Liver (tissue), 3 donors: ENCODE measurements at regions not wholly inside any gene's neighbourhood (a gene's known extent, or its start where the extent isn't known, plus 50 kb on each side); places are given as distances from the start of the nearest gene placed in this dataset.

Experiments
- ATF3 ChIP-seq: IDR thresholded peaks from 2 replicates; pipeline ENCODE4 v1.6.1; 2016; ENCODE audit warnings: antibody characterized with exemption
- CTCF ChIP-seq: fragments of 150-350 bp; IDR thresholded peaks from 2 replicates; pipeline ENCODE4 v1.5.1; 2017; ENCODE audit warnings: improper control_type of control experiment, low read depth, low read length; ENCODE audit not compliant: missing input control
- GABPA ChIP-seq, 2 donors: IDR thresholded peaks in 1 of 2; conservative IDR thresholded peaks in 1 of 2; 2 replicates each; pipeline ENCODE4 v1.6.1; 2016; ENCODE audit warnings: antibody characterized with exemption in 2 of 2, mild to moderate bottlenecking in 1 of 2, moderate library complexity in 1 of 2
- JUND ChIP-seq, 2 donors: IDR thresholded peaks; 2 replicates each; pipeline ENCODE4 v1.6.1; 2016; ENCODE audit warnings: antibody characterized with exemption in 2 of 2
- MAX ChIP-seq: IDR thresholded peaks from 2 replicates; pipeline ENCODE4 v1.6.1; 2016; ENCODE audit warnings: antibody characterized with exemption
- RAD21 ChIP-seq, 2 donors: IDR thresholded peaks; 2 replicates each; pipeline ENCODE4 v1.6.1; 2016; ENCODE audit warnings: antibody characterized with exemption in 2 of 2, mild to moderate bottlenecking in 2 of 2
- RXRA ChIP-seq, 2 donors: IDR thresholded peaks; 2 replicates each; pipeline ENCODE4 v1.6.1; 2017 to 2018; ENCODE audit warnings: antibody characterized with exemption in 2 of 2, mild to moderate bottlenecking in 1 of 2
- SP1 ChIP-seq: IDR thresholded peaks from 2 replicates; pipeline ENCODE4 v1.6.1; 2018; ENCODE audit warnings: antibody characterized with exemption, mild to moderate bottlenecking
- TAF1 ChIP-seq: conservative IDR thresholded peaks from 2 replicates; pipeline ENCODE4 v1.6.1; 2016; ENCODE audit warnings: antibody characterized with exemption, mild to moderate bottlenecking
- YY1 ChIP-seq: IDR thresholded peaks from 2 replicates; pipeline ENCODE4 v1.6.1; 2016; ENCODE audit warnings: antibody characterized with exemption, mild to moderate bottlenecking
- ZBTB33 ChIP-seq: IDR thresholded peaks from 2 replicates; pipeline ENCODE4 v1.6.1; 2016; ENCODE audit warnings: antibody characterized with exemption
- donor health status: healthy.
- donor health status: healthy.

GRCh38 chr5:89428624-89429023, 545.6 kb upstream of the MEF2C start:
- no peak for TF ChIP-seq CTCF
- TF ChIP-seq RAD21 (IDR thresholded peaks at IDR 0.05): no peak
- TF ChIP-seq JUND (IDR thresholded peaks at IDR 0.05): no peak
- no peak for TF ChIP-seq SP1
- TF ChIP-seq YY1: no peak
- no peak for TF ChIP-seq GABPA (IDR thresholded peaks at IDR 0.05 in 1 of 2, conservative IDR thresholded peaks at IDR 0.05 in 1 of 2)
- no peak for TF ChIP-seq ZBTB33
- TF ChIP-seq MAX: no peak
- no peak for TF ChIP-seq RXRA (IDR thresholded peaks at IDR 0.05)
- no peak for TF ChIP-seq TAF1
- no peak for TF ChIP-seq ATF3
